A172 (cell line): ENCODE measurements at regions not wholly inside any gene's neighbourhood (a gene's known extent, or its start where the extent isn't known, plus 50 kb on each side); places are given as distances from the start of the nearest gene placed in this dataset.
"Not testable (repeated sequence)": the region's sequence is repeated elsewhere in the genome, so short reads cannot be mapped to it uniquely, and the experiment has no call there.

ENCODE experiments used
- DNase-seq: peaks from one replicate; pipeline ENCODE4 v3.0.0-alpha.2; 2015; ENCODE audit warnings: low spot score

DNA sequence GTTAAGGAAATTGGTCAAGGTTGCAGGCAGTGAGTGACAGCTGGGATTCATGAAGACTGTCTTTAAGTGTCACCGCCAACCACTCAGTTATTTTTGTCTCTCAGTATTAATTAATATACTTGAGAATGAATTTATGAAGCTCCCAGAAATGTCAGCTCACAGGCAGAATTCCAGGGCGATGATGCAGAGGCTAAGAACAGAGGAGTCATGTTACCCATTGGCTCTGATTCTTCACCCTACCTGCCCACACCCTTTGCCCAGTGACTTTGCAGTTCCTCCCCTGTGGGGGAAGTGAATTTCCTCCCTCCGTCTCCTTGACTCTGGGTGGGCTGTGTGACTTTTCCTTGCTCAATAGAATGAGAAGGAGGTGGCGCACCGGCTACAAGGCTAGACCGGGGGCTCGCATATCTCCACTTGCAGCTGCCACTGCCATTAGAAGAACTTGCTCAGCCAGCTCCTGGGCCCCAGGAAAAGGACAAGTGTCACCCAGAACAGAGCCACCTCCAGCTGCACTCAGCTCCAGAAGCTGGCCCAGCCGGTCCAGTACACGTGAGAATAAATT, 157.1 kb upstream of the PRKCQ start:
- peak; percentile 95 for DNase-seq

DNA sequence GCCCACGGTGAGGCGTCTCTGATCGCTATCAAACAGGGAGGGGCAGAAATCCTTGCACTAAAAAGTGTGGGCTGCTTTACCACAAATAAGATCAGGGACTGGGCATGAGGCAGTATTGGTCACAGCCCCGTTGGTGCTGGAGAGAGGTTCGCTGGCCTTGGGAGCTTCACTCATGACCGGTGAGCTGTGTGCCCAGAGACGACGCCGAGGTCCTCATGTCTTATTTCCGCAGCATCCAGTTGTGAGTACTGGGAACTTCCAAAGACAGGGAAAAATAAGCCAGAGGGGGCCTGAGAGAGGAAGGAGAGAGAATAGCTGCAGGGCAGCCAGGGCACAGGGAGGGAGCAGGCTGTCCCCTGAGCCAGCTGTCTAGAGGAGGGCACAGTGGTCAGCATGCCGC, 154.2 kb upstream of the PRKCQ start:
- no peak for DNase-seq

DNA sequence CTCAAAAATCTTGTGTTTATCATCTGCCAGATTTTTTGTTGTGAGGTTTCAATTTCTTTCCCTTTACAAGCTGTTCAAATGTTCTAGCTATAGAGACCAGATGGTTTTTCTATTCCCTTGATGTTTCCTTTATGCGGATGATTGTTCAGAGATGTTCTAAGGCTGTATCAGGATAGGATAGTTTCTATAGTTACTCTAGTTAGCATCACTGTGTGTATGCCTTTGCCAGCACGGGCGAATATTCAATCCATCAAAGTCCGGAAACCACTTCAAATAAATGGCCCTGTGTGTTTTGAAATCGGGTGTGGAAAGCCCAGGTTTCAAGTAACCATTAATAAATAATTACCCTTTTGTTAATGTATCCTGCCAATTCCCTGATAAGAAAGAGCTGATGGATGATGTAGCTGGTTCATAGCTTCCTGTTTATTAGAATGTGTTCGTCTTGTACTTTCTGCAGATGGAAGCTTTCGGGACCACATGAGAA, 149.8 kb upstream of the PRKCQ start:
- DNase-seq = no peak

DNA sequence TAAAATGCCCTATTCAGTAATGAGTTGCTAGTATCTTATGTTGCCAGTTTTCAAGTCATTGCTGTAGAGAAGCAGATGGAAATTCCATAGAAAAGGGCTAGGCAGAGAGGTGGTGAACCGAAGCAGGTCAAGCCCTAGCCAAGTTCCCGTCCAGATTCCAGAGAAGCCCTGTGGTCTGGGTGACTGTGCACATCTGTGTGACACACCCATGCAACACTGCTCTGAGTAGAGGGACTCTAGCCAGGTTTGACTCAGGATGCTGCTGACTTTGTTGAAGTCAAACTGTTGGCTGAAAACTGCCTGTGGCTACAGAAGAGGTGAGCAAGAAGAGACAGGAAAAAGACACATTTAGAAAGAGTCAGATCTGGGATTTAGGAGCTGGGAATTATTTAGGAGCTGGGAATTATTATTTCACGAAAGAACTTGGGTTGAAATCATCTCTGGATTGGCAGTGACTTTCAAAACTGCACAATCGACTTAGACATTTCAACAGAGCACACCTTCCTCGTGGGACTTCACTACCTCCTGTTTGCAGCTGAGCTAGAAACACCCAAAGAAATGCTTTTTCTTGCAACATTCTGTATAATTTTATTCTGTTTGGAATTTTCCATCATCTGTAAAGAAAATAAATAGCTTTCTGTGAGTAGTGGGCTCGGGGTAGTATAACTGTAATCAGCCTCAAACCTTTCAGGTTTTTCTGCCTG, 149.1 kb upstream of the PRKCQ start:
- peak; percentile 84 for DNase-seq

DNA sequence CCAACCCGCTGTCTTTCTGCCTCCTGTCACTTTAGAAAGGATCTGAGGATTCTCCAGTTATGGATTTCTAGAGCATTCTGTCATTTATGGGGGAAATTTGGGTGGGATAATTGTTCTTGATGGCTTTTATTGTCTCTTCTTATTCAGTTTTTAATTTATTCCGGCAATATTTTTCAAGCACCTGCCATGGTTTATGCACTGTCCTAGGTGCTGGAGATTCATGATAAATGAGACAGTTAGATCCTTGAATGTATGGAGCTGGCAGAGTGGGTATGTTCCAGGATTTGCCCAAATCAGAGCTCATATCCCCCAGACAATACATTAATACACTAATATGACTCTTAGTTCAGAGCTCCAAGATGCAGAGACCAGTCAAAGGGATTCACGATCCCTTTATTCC, 146.8 kb upstream of the PRKCQ start:
- no peak for DNase-seq

DNA sequence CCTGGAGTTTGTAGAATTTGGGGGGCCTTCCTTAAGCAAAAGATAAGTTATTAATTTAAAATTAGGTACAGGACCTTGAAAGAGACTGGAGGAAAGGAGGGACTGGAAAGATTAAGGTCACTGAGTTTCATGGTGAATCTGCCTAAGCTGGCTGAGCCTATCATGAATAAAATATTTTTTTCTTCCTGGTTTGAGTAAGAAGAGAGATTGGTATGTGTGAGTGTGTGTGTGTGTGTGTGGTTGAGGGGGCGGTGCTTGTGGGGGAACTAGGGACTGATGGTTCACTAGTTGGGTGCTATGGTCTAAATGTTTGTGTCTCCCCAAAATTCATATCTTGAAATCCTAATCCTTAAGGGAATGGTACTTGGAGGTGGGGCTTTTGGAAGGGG, 142.5 kb upstream of the PRKCQ start:
- peak; percentile 60 for DNase-seq

DNA sequence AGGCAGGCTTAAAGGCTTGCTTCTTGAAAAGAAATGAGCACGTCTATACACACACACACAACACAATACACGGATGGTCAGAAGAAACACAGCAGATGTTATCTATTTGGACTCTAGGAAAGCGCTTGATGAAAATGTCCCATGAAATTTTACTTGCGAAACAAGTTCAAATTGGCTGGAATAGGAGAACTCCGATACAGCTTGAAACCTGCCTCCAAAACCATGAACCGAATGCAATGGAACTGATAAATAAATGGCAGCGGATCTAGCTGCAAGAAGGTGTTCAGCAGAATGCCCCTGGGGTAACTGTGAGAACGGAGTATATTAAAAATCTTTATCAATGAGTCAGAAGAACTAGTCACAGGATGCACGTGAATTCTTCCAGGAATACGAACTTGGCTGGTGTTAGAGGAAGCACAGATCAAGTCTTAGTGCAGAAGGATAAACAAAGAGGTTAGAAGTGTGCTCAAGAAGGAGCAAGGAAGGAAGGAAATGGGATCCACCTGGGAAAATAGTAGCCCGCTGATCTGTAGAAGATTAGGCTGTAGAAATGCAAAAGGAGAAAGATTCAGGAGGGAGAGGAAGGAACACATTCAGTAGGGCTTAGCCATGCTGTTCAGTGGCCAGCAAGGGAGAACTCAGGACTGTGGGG, 142.0 kb upstream of the PRKCQ start:
- peak; percentile 97 for DNase-seq

DNA sequence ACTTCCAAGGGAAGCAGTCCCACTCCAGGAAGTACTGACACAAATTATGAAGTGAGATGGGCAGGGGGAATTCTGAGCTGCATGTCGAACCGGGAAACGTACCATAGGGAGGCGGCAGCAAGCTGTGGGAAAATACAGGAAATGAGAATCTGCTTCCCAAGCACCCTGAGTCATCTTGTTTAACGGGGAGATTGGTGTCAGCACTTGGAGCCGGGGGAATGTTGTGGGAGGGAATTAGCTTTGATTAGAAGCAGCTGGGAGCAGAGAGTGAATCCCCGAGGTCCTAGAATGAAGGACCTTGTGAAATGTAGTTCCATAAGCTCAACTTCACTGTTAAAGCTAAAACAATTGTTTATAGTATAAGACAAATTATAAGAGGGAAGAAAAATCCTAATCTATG, 141.4 kb upstream of the PRKCQ start:
- peak; percentile 98 for DNase-seq

DNA sequence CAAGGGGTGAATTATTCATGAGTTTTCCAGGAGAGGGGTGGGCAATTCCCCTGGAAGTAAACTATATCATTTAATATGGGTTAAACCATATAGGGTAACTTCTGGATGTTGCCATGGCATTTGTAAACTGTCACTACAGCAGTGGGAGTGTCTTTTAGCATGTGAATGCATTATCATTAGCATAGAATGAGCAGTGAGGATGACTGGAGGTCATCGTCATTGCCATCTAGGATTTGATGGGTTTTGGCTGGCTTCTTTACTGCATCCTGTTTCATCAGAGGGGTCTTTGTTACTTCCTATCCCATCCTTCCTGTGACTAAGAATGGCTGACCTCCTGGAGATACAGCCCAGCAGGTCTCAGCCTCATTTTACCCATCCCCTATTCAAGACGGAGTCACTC, 139.5 kb upstream of the PRKCQ start:
- DNase-seq = no peak

DNA sequence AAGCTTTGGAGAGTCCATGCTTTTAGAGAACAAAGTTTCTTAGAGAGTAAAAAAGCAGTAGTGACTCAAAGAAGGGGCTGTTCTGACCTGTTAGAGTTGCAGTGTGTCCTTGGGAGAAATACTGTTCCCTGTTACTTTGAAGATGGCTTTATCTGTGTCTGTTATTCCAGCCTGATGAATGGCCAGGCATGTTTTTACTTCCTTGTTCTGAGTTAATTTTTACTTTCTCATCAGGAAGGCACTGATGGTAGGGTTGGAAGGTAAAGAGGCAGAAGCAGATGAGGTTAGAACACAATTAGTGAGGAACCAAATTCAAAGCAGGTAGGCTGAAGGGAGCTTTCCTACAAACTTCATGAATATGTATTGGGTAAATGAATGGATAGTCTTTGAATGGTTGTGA, 138.5 kb upstream of the PRKCQ start:
- DNase-seq = no peak

DNA sequence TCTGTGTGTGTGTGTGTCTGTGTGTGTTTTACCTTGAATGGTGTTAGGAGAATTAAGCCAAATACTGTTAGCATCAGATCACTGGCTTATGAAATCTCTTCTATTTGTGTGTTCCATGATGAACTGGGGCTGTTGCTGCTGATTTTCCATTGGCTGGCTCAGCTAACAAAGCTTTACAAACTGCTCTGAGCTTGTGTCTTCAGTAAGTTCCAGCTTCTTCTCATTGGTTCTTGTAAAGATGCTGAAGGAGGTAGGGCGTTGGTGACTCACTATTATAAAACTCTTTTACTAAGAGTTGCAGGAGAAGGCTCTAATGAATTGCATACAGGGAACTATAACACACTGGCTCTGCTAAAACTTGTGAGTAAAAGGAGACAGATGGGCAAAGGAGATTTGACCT, 136.4 kb upstream of the PRKCQ start:
- peak; percentile 63 for DNase-seq

DNA sequence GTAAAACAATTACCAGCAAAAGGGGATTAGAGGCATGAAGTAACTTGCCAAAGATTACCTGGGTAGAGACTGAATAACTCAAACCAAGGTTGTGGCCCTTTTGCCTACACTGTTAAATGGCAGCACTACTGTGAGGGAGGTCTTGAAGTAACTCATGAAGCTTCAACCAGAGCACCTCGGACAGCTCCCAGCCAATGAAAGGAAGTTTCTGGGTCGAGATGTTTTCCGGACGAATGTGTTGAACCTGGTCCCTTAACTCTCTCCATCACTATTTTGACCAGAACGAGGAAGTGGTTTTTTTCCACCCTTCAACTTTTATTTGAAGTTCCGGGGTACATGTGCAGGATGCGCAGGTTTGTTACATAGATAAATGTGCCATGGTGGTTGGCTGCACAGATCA, 133.6 kb upstream of the PRKCQ start:
- DNase-seq = no peak

DNA sequence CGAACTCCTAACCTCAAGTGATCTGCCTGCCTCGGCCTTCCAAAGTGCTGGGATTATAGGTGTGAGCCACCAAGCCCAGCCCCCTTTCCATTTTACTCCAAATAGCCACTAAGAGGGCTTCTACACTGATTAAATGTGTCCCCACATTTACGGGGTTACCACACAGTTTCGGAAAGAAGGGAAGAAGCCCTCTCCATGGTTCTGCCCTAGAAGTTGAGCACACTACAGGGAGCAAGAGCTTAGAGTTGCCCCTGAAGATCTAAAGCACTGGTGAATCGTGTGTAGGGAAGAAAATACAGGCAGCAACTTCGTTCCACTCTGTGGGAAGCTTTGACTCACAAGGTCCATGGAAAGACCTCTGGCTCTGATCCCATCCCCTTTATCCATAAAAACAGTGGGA, 133.0 kb upstream of the PRKCQ start:
- no peak for DNase-seq

DNA sequence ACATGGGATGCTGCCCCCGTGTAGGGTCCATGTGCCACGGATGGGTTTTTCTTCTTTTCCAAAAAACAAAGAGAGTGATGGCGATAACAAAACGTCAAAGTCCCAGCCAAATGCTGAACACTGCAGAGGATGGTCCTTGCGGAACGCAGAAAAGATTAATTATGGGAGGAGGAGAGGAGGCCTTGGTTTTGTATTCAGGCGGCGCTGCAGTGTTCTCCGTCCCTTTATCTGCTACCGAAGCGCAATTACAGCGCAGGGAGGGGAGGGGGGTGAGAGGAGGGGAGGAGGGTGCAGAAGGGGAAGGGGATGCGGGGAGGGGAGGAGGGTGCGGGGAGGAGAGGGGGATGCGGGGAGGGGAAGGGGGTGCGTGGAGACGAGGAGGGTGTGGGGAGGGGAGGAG, 131.8 kb upstream of the PRKCQ start:
- no peak for DNase-seq

DNA sequence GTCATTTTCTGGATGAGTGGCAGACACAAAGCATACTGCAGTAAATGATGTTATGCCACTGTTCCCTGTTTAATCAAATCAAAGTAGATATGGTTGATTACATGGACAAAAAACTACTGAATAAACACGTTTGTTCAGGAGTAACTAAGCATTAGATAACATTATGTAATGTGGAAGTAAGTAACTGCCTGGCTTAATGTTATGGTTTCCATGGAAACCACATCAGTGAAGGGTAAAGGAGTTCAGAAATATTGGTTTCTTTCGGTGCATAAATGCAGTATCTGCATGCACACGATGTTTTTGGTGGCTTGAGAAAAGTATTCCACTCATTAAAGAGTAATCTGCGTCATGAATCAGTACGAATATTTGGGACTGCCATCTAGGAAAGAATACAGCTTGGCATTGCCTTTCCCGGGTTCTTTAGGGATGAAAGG, 131.3 kb upstream of the PRKCQ start:
- DNase-seq = no peak

DNA sequence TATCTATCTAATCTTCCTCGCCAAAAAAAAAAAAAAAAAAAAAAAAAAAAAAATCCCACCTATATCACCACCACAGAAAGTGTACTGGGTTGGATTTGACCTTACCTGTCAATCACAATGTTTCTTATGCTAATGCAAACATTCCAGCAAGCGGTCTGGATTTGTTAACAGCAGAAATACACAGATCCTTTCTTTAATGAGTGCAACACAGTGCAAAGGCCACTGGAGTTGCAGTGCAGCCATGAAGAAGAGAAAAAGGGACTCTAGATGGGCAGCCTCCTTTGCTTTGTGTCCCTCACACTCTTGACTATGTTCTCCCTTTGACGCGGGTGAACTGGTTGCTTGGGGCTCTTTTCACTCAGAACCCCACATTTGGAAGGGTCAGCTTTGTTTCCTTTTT, 127.3 kb upstream of the PRKCQ start:
- DNase-seq = no peak

DNA sequence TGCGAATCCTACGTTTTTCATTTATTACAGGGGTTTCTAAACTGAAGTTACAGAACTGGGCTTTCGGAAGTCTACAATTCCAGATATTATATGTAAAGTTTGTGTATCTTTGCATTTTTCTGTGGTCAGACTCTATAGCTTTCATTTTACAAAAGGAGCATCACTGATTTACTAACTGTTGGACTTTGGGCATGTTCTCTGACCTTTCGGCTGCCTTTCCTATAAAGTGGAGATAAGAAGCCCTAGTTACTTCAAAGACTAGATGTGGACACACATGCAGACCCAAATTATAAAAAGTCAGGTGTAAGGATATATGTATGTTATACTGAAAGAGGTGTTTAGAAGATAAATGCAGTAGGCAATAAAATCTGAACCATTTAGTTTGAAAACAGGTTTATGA, 126.6 kb upstream of the PRKCQ start:
- DNase-seq = no peak

DNA sequence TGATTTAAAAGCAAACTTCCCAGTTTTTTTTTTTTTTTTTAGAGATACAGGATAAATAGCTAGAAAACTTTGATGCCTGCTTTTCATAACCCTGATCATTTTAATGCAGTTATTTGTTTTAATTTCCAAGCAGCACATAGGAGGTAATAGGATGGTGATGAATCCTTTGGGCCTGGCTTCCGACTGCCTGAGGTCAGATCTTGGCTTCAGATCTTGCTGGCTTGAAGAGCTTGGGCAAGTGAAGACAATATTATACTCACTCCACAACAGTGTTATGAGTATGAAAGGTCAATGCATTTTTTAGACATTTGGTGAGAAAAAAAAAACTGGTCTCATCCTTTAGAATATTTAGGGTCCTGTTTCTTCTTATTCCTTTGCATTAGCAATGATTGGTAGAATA, 124.8 kb upstream of the PRKCQ start:
- DNase-seq = no peak

DNA sequence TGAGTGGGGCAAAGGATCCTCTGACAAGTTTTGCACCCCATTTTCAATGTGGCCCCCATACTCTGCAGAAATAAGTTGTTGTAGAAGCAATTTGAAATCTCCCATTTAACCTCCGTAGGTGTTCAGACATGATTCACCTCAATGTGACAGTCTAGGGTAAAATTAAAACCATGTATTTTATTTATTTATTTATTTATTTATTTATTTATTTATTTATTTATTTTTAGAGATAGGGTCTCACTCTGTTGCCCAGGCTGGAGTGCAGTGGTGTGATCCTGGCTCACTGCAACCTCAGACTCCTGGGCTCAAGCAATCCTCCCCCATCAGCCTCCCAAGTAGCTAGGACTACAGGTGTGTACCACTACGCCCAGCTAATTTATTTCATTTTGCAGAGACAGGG, 122.8 kb upstream of the PRKCQ start:
- DNase-seq = not testable (repeated sequence)

DNA sequence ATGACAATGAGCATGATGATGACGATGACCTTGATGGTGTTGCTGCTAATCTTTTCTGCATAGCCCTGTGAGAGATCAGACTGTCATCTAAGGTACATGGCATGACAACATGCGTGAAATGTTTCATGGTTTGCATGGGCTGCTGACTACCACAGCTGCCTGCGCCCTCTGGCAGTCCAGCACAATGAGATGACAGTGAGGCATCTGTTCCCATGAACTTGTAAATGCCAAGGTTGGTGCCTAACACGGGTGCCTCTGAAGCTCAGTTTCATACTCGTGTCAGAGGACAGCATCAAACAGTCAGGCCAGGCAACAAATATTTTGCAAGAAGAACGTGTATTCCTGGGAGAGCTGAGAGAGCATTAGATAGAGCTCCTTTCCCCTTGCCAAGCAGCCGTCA, 122.0 kb upstream of the PRKCQ start:
- no peak for DNase-seq

DNA sequence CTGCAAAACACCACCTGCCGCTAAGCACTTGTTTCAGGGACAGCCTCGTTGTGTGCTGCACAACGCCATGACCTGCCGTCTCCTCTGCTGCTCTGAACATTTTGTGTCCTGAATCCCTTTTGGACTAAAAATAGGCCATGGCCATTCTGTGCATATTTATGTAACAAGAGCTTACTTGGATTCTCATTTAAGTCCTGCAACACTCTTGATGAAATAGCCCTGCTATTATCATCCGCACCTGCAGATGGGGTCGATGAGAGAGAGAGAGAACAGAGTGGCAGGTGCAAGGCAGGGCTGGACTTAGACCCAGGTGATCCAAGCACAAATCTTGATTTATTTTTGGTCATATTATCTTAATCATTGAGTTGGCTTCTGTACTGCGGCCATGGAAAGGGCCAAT, 121.2 kb upstream of the PRKCQ start:
- DNase-seq = peak; percentile 8

DNA sequence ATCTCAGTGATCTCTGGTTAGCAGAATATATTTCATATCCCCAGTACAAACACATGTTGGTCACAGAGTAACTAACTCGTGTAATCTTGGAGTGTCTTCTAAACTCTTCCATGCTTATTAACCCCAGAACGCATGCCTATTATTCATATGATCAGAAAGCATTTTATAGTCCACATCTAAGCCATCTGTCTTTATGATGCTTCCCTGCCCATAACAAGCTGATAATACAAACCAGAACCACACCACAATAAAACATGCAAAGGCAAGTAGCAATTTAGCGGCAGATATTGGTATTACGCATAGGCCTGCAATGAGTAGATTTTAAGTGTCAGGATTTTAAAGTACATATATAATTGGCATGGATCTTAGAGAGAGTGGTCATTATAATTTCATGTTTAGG, 120.0 kb upstream of the PRKCQ start:
- DNase-seq = no peak

DNA sequence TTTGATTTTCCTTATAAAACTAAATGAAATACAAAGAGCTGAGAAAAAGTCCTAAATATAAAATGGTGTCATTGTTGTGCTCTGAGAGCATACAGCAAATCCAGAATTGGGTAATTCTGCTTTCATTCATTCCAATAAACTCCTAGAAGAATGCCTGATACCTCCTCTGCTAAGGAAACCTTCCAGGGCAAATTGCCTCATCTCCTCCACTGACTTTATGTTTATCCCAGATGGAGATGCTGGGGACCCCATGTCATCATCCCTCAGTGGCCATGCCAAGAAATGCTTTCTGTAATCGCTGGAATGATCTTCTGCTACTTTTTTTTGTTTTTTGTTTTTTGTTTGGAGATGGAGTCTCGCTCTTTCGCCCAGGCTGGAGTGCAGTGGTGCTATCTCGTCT, 119.3 kb upstream of the PRKCQ start:
- DNase-seq = no peak
